GM12878 (cell line): ENCODE measurements at regions not wholly inside any gene's neighbourhood (a gene's known extent, or its start where the extent isn't known, plus 50 kb on each side); places are given as distances from the start of the nearest gene placed in this dataset.

Source experiments
- ATAC-seq: fragments of 200-7000 bp; cut with Tn5 transposase; 3 replicates; pipeline ENCODE4 v1.9.1; 2020; ENCODE audit warnings: mild to moderate bottlenecking, moderate library complexity
- BruUV-seq: library from RNA; stranded (reverse); fragments of 400-500 nt; replicated peaks from 2 replicates; lab custom pipeline; 2021; lab: Mats Ljungman, UMichigan
- CTCF ChIA-PET: fragments of 300-600 bp; sonication (Branson Sonifier 250); formaldehyde crosslinking; extraction: SDS; loops from one replicate; lab custom pipeline; 2021; ENCODE audit warnings: inconsistent platforms; lab: Yijun Ruan, JAX
- POLR2A ChIA-PET: fragments of 350-600 bp; formaldehyde crosslinking; extraction: SDS; loops from one replicate; lab custom pipeline; 2021; ENCODE audit warnings: inconsistent platforms; lab: Charles Lee
- RAD21 ChIA-PET: fragments of 300-600 bp; sonication (Branson Sonifier 250); formaldehyde crosslinking; loops from one replicate; lab custom pipeline; 2023; ENCODE audit warnings: antibody characterized with exemption; ENCODE audit not compliant: unreplicated experiment; lab: Charles Lee
- SMC1A ChIA-PET: fragments of 300-600 bp; sonication (Branson Sonifier 250); formaldehyde crosslinking; loops from one replicate; lab custom pipeline; 2023; ENCODE audit not compliant: unreplicated experiment, uncharacterized antibody; lab: Charles Lee
- DNase-seq: peaks from one replicate; pipeline ENCODE4 v3.0.0-alpha.2; 2011; ENCODE audit warnings: low read depth, low spot score
- FAIRE-seq: peaks from 3 replicates; lab custom pipeline; 2011; peaks lifted over from hg19 to GRCh38; lab: Jason Lieb, UNC
- H2AFZ ChIP-seq: 2 replicates; pipeline ENCODE4 v1.6.0; 2011; ENCODE audit warnings: low read depth, low read length, control low read depth; ENCODE audit not compliant: control insufficient read depth
- H3K27ac ChIP-seq: 2 replicates; pipeline ENCODE4 v1.5.1; 2011; ENCODE audit warnings: control low read depth; ENCODE audit not compliant: control insufficient read depth, insufficient read depth
- H3K27me3 ChIP-seq, 2 experiments: replicated peaks in 1 of 2; 2 replicates each; pipeline versions ENCODE4 v1.6.0 to v1.6.1; 2011; ENCODE audit warnings: low read length in 1 of 2; ENCODE audit not compliant: control insufficient read depth in 2 of 2, insufficient read depth in 2 of 2
- H3K36me3 ChIP-seq, 2 experiments: 2 replicates each; pipeline ENCODE4 v1.5.1; 2011; ENCODE audit warnings: low read length in 1 of 2; ENCODE audit not compliant: control insufficient read depth in 2 of 2, insufficient read depth in 2 of 2
- H3K4me1 ChIP-seq: 2 replicates; pipeline ENCODE4 v1.6.1; 2011; ENCODE audit warnings: mild to moderate bottlenecking, low read length, moderate library complexity, mixed read lengths; ENCODE audit not compliant: control insufficient read depth, insufficient read depth
- H3K4me2 ChIP-seq: 2 replicates; pipeline ENCODE4 v1.6.0; 2011; ENCODE audit warnings: control low read depth; ENCODE audit not compliant: control insufficient read depth, insufficient read depth
- H3K4me3 ChIP-seq: fragments of 200-600 bp; sonication (generic); 2 replicates; pipeline ENCODE4 v1.5.1; 2016
- H3K79me2 ChIP-seq: 2 replicates; pipeline ENCODE4 v1.6.0; 2011; ENCODE audit warnings: low read length; ENCODE audit not compliant: control insufficient read depth, insufficient read depth
- H3K9ac ChIP-seq: 2 replicates; pipeline ENCODE4 v1.8.0; 2011; ENCODE audit warnings: low read length, control low read depth, mixed read lengths; ENCODE audit not compliant: control insufficient read depth, insufficient read depth
- H3K9me3 ChIP-seq: replicated peaks from 3 replicates; pipeline ENCODE4 v1.5.1; 2011; ENCODE audit warnings: mild to moderate bottlenecking, low read length; ENCODE audit not compliant: control insufficient read depth, insufficient read depth
- H4K20me1 ChIP-seq: 2 replicates; pipeline ENCODE4 v1.6.0; 2011; ENCODE audit not compliant: control insufficient read depth, insufficient read depth
- E4F1 ChIP-seq: fragments of 450-650 bp; IDR thresholded peaks from 2 replicates; pipeline ENCODE4 v1.6.1; 2018; ENCODE audit warnings: borderline replicate concordance, mild to moderate bottlenecking; ENCODE audit not compliant: partially characterized antibody
- FOS ChIP-seq: IDR thresholded peaks from 3 replicates; pipeline ENCODE4 v1.6.1; 2011; ENCODE audit warnings: borderline replicate concordance; ENCODE audit not compliant: insufficient read length; ENCODE audit errors: extremely low read depth
- HDAC6 ChIP-seq: fragments of 200-600 bp; sonication (generic); IDR thresholded peaks from one replicate; pipeline ENCODE4 v1.8.0; 2017; ENCODE audit warnings: antibody characterized with exemption; ENCODE audit not compliant: unreplicated experiment
- JUNB ChIP-seq: IDR thresholded peaks from 2 replicates; pipeline ENCODE4 v1.6.1; 2016; ENCODE audit warnings: antibody characterized with exemption, mild to moderate bottlenecking
- MAX ChIP-seq: IDR thresholded peaks from 2 replicates; pipeline ENCODE4 v1.6.1; 2012; ENCODE audit warnings: low read depth, low read length, improper control_type of control experiment
- MLLT1 ChIP-seq: fragments of 450-650 bp; IDR thresholded peaks from 2 replicates; pipeline ENCODE4 v1.6.1; 2016; ENCODE audit warnings: mild to moderate bottlenecking
- RCOR1 ChIP-seq: conservative IDR thresholded peaks from 2 replicates; pipeline ENCODE4 v1.6.1; 2012; ENCODE audit warnings: low read depth, low read length, improper control_type of control experiment
- SUPT20H ChIP-seq: IDR thresholded peaks from 2 replicates; pipeline ENCODE4 v1.6.1; 2011; ENCODE audit warnings: low read depth, mild to moderate bottlenecking, low read length, moderate library complexity, borderline replicate concordance; ENCODE audit not compliant: control insufficient read depth
- ZBTB11 ChIP-seq: fragments of 450-650 bp; formaldehyde crosslinking; IDR thresholded peaks from 2 replicates; pipeline ENCODE4 v1.5.0; 2022; ENCODE audit warnings: mild to moderate bottlenecking, missing genetic modification characterization
- ZBTB33 ChIP-seq: fragments of 450-650 bp; IDR thresholded peaks from 2 replicates; pipeline ENCODE4 v1.6.1; 2017; ENCODE audit warnings: mild to moderate bottlenecking
- WGBS: methylation state at CpG from one replicate; pipeline ENCODE4 v1.1.6; 2016; ENCODE audit warnings: low lambda C conversion rate; ENCODE audit not compliant: insufficient replicate concordance, insufficient coverage; ENCODE audit errors: missing lambda C conversion rate; 5-methylcytosine and 5-hydroxymethylcytosine counted together
- in situ Hi-C: fragments of 300-500 bp; cut with MboI; formaldehyde crosslinking; loops from 9 replicates; pipeline ENCODE4 v1.14.3; 2018; ENCODE audit warnings: mixed read lengths
- intact Hi-C: fragments of 100-400 bp; cut with micrococcal nuclease; formaldehyde crosslinking; loops from one replicate; pipeline ENCODE4 v1.14.2; 2022; ENCODE audit not compliant: unreplicated experiment

- no peak for FAIRE-seq
- 51% methylated on average over 7 of the region's 7 CpGs for WGBS
These were observed 88.0 kb upstream of the RPS6KA2 start for GRCh38 chr6:166715065-166715464.

More at GRCh38 chr6:166715065-166715464, 88.0 kb upstream of the RPS6KA2 start:
- Histone ChIP-seq H3K9ac (no peak overlapping the region), H3K9me3 (no peaks in the 10 kb centered on the region; the same call in 2 of the 3 replicates), H3K4me1 (no peaks in the 10 kb centered on the region; the same call in 1 of the 2 replicates), H3K27me3 (no peaks in the 10 kb centered on the region), H3K4me2 (no peak overlapping the region), H3K79me2 (no peaks in the 10 kb centered on the region), H3K27ac (no peak overlapping the region), H3K4me3 (no peak overlapping the region), H2AFZ (no peak overlapping the region)
- in situ Hi-C loops = no loop called here
- DNase-seq (no peak), ATAC-seq (no peak)
- intact Hi-C loops = no loop called here
- BruUV-seq = no TSS peak
- ChIA-PET SMC1A (no interaction called here), RAD21 (no interaction called here), CTCF (no interaction called here), POLR2A (no interaction called here)
- TF ChIP-seq RCOR1 = no peak
- no peak for TF ChIP-seq SUPT20H
- no peak for TF ChIP-seq HDAC6
- TF ChIP-seq MAX = no peak
- no peak for TF ChIP-seq E4F1
- TF ChIP-seq ZBTB11 (CRISPR knock-in tag) = no peak
- TF ChIP-seq JUNB = no peak
- no peak for TF ChIP-seq ZBTB33
- no peak for TF ChIP-seq MLLT1
- no peak for TF ChIP-seq FOS
- TF ChIP-seq, all 136 proteins: peak for 0
- no peaks in the 10 kb centered on the region for H3K36me3 ChIP-seq
- no peaks in the 10 kb centered on the region for H4K20me1 ChIP-seq
